ENCODE measurements at regions not wholly inside any gene's neighbourhood (a gene's known extent, or its start where the extent isn't known, plus 50 kb on each side); places are given as distances from the start of the nearest gene placed in this dataset.

DNA sequence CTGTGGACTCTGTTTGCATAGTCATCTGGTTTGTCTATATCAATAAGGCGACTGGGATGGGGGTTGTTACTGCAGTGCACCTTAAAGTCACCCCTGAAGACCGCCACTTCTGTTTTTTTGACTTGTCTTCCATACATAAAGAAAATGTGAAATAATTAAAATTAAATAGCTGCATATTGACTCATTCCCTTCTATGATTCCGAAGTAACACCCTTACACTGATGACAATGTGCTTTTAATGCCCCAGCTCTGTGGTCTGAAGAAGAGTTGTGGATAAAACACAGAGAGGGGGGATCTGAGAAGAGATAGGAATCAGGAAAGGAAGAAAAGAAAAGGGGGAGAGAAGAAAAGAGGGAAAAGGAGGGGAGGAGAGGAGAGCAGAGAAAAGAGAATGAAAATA is 796.9 kb upstream of the MBL2 start:
- Histone ChIP-seq H3K4me3 (ENCODE audit: low read depth, low read length) (no peak overlapping the region), H3K4me1 (no peaks in the 10 kb centered on the region), H3K9me3 (0 out of 2 replicates have a peak, but pooled peaks cover 3% of the 10 kb centered on the region), H3K36me3 (ENCODE audit: control insufficient read depth, insufficient read depth, low read length) (no peaks in the 10 kb centered on the region), H3K27me3 (replicated peaks; ENCODE audit: control insufficient read depth, insufficient read depth, low read length) (no peaks in the 10 kb centered on the region)
- no peak for DNase-seq
- no peak for TF ChIP-seq CTCF (IDR thresholded peaks at IDR 0.05; ENCODE audit: insufficient read depth in 1 of 2, low read depth in 1 of 2, low read length in 1 of 2, severe bottlenecking in 1 of 2, unreplicated experiment in 1 of 2)
- Mint-ChIP-seq H3K27ac (ENCODE audit: unreplicated experiment) (no peak overlapping the region), H3K27me3 (ENCODE audit: insufficient read depth, unreplicated experiment) (peaks cover 4% of the 10 kb centered on the region), H3K4me3 (ENCODE audit: unreplicated experiment) (no peak overlapping the region), H3K9me3 (ENCODE audit: unreplicated experiment) (peaks cover 10% of the 10 kb centered on the region), H3K4me1 (ENCODE audit: low read depth, unreplicated experiment) (no peaks in the 10 kb centered on the region), H3K36me3 (ENCODE audit: insufficient read depth, unreplicated experiment) (no peaks in the 10 kb centered on the region)
- ChIA-PET CTCF (no interaction called here), POLR2A (no interaction called here)
- intact Hi-C loops (cut with micrococcal nuclease; ENCODE audit: unreplicated experiment): no loop called here
- no TSS peak for BruUV-seq (replicated peaks)

DNA sequence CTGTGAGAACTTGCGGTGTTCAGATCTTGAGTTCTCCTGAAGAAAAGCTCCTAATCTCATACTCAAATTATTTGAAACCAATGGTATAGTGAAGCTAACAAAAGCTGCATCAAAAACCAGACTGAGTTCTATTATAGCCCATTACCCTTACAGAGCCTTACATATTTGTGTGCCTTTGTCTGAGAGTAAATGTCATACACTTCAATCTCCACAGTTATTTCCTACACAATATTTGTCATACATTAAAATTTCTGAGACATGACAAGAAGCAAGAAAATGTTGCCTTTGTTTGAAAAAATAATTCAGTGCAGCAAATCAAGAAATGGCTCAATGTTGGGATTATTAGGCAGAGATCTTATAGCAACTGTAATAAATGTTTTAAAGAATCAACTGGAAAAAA is 776.1 kb upstream of the MBL2 start:
- no peaks in the 10 kb centered on the region for H3K4me1 Mint-ChIP-seq (ENCODE audit: low read depth, unreplicated experiment)
- Histone ChIP-seq H3K27me3 (replicated peaks; ENCODE audit: control insufficient read depth, insufficient read depth, low read length) (no peaks in the 10 kb centered on the region), H3K4me3 (ENCODE audit: low read depth, low read length) (no peak overlapping the region), H3K36me3 (ENCODE audit: control insufficient read depth, insufficient read depth, low read length) (no peaks in the 10 kb centered on the region), H3K9me3 (no peaks in the 10 kb centered on the region), H3K4me1 (no peaks in the 10 kb centered on the region)
- CTCF ChIA-PET: no interaction called here
- TF ChIP-seq CTCF (IDR thresholded peaks at IDR 0.05; ENCODE audit: insufficient read depth in 1 of 2, low read depth in 1 of 2, low read length in 1 of 2, severe bottlenecking in 1 of 2, unreplicated experiment in 1 of 2): no peak
- H3K9me3 Mint-ChIP-seq (ENCODE audit: unreplicated experiment): no peaks in the 10 kb centered on the region
- POLR2A ChIA-PET: no interaction called here
- no peaks in the 10 kb centered on the region for H3K36me3 Mint-ChIP-seq (ENCODE audit: insufficient read depth, unreplicated experiment)
- H3K4me3 Mint-ChIP-seq (ENCODE audit: unreplicated experiment): no peak overlapping the region
- DNase-seq: no peak
- H3K27ac Mint-ChIP-seq (ENCODE audit: unreplicated experiment): no peak overlapping the region
- H3K27me3 Mint-ChIP-seq (ENCODE audit: insufficient read depth, unreplicated experiment): peaks cover 2% of the 10 kb centered on the region
- intact Hi-C loops (cut with micrococcal nuclease; ENCODE audit: unreplicated experiment): no loop called here
- no TSS peak for BruUV-seq (replicated peaks)

DNA sequence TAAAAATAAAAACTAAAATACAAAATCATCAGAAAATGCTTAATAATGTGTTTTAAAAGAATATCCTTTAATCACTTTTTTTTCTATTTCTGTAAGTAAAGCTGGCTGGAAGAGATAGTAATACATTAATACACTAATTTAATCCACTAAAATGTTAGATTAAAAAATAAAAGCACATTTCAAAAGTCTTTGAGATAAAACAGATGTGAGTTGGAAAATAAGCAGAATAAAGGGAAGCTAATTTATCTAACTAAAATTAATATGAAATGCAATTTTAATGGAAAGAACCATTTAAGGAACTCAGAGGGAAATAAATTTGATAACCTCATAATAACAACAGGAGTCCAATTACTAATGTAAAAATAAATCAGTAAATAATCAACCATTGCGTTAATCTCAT is 774.8 kb upstream of the MBL2 start:
- Mint-ChIP-seq H3K27ac (ENCODE audit: unreplicated experiment) (no peak overlapping the region), H3K36me3 (ENCODE audit: insufficient read depth, unreplicated experiment) (no peaks in the 10 kb centered on the region), H3K9me3 (ENCODE audit: unreplicated experiment) (no peaks in the 10 kb centered on the region), H3K27me3 (ENCODE audit: insufficient read depth, unreplicated experiment) (peaks cover 2% of the 10 kb centered on the region), H3K4me1 (ENCODE audit: low read depth, unreplicated experiment) (no peaks in the 10 kb centered on the region), H3K4me3 (ENCODE audit: unreplicated experiment) (no peak overlapping the region)
- no TSS peak for BruUV-seq (replicated peaks)
- ChIA-PET CTCF (no interaction called here), POLR2A (no interaction called here)
- no peaks in the 10 kb centered on the region for H3K4me1 ChIP-seq
- intact Hi-C loops (cut with micrococcal nuclease; ENCODE audit: unreplicated experiment): no loop called here
- no peak overlapping the region for H3K4me3 ChIP-seq (ENCODE audit: low read depth, low read length)
- no peaks in the 10 kb centered on the region for H3K36me3 ChIP-seq (ENCODE audit: control insufficient read depth, insufficient read depth, low read length)
- no peak for TF ChIP-seq CTCF (IDR thresholded peaks at IDR 0.05; ENCODE audit: insufficient read depth in 1 of 2, low read depth in 1 of 2, low read length in 1 of 2, severe bottlenecking in 1 of 2, unreplicated experiment in 1 of 2)
- DNase-seq: no peak
- no peaks in the 10 kb centered on the region for H3K27me3 ChIP-seq (replicated peaks; ENCODE audit: control insufficient read depth, insufficient read depth, low read length)
- no peaks in the 10 kb centered on the region for H3K9me3 ChIP-seq
